AG09309 (cell line): ENCODE measurements at regions not wholly inside any gene's neighbourhood (a gene's known extent, or its start where the extent isn't known, plus 50 kb on each side); places are given as distances from the start of the nearest gene placed in this dataset.

Experiments used
- DNase-seq: peaks from one replicate; pipeline ENCODE4 v3.0.0-alpha.2; 2010; ENCODE audit warnings: low read depth
- H3K4me3 ChIP-seq: 2 replicates; pipeline ENCODE4 v1.5.1; 2011; ENCODE audit warnings: mild to moderate bottlenecking, low read depth, low read length, moderate library complexity; ENCODE audit not compliant: control insufficient read depth
- CTCF ChIP-seq: IDR thresholded peaks from 2 replicates; pipeline ENCODE4 v1.5.1; 2011; ENCODE audit warnings: mild to moderate bottlenecking, low read depth, low read length, inconsistent platforms; ENCODE audit not compliant: insufficient read depth, control insufficient read depth; ENCODE audit errors: missing control alignments

- no peak for DNase-seq
- no peak for TF ChIP-seq CTCF
- no peak overlapping the region for H3K4me3 ChIP-seq
These were observed 147.6 kb downstream of the C16orf95 start for GRCh38 chr16:87169509-87169995.

GRCh38 chr16:87170310-87170709 is 146.9 kb downstream of the C16orf95 start:
- no peak overlapping the region for H3K4me3 ChIP-seq
- TF ChIP-seq CTCF, result no peak
- DNase-seq, result no peak

- no peak overlapping the region for H3K4me3 ChIP-seq
- no peak for DNase-seq
- no peak for TF ChIP-seq CTCF
These were observed 145.5 kb downstream of the C16orf95 start for GRCh38 chr16:87171723-87172122.

- TF ChIP-seq CTCF, result peak; percentile 11
- DNase-seq, result no peak
- no peak overlapping the region for H3K4me3 ChIP-seq
These were observed 144.6 kb downstream of the C16orf95 start for GRCh38 chr16:87172632-87173031.

- no peak overlapping the region for H3K4me3 ChIP-seq
- TF ChIP-seq CTCF, result no peak
- no peak for DNase-seq
These were observed 143.8 kb downstream of the C16orf95 start for GRCh38 chr16:87173294-87173893.

GRCh38 chr16:87174061-87174460 is 143.1 kb downstream of the C16orf95 start:
- TF ChIP-seq CTCF, result no peak
- no peak for DNase-seq

More at GRCh38 chr16:87174061-87174460, 143.1 kb downstream of the C16orf95 start:
- H3K4me3 ChIP-seq, result no peak overlapping the region
